Astrocyte (in vitro differentiated cells and primary cell): ENCODE measurements at regions not wholly inside any gene's neighbourhood (a gene's known extent, or its start where the extent isn't known, plus 50 kb on each side); places are given as distances from the start of the nearest gene placed in this dataset.
"Not testable (repeated sequence)": the region's sequence is repeated elsewhere in the genome, so short reads cannot be mapped to it uniquely, and the experiment has no call there.

Experiments used
- DNase-seq: peaks from one replicate; pipeline ENCODE4 v3.0.0-alpha.2; 2010; ENCODE audit warnings: low read depth
- FAIRE-seq: peaks from 2 replicates; lab custom pipeline; 2011; peaks lifted over from hg19 to GRCh38; lab: Jason Lieb, UNC
- H2AFZ ChIP-seq: 2 replicates; pipeline ENCODE4 v1.6.0; 2012; ENCODE audit warnings: low read depth, low read length, inconsistent platforms
- H3K27ac ChIP-seq: 2 replicates; pipeline ENCODE4 v1.5.1; 2011; ENCODE audit warnings: low read depth, low read length, inconsistent platforms
- H3K27me3 ChIP-seq: 2 replicates; pipeline ENCODE4 v1.6.0; 2011; ENCODE audit warnings: low read length, inconsistent platforms; ENCODE audit not compliant: insufficient read depth
- H3K36me3 ChIP-seq: 2 replicates; pipeline ENCODE4 v1.5.1; 2011; ENCODE audit warnings: low read length, inconsistent platforms; ENCODE audit not compliant: insufficient read depth
- H3K4me1 ChIP-seq: 2 replicates; pipeline ENCODE4 v1.5.1; 2011; ENCODE audit warnings: low read length, inconsistent platforms; ENCODE audit not compliant: insufficient read depth
- H3K4me2 ChIP-seq: 2 replicates; pipeline ENCODE4 v1.6.0; 2012; ENCODE audit warnings: low read length, inconsistent platforms
- H3K4me3 ChIP-seq: 2 replicates; pipeline ENCODE4 v1.5.1; 2011; ENCODE audit warnings: low read depth, mild to moderate bottlenecking, low read length, inconsistent platforms; ENCODE audit not compliant: insufficient read depth
- H3K79me2 ChIP-seq: 2 replicates; pipeline ENCODE4 v1.6.0; 2012; ENCODE audit warnings: mild to moderate bottlenecking, low read length, inconsistent platforms; ENCODE audit not compliant: insufficient read depth
- H3K9ac ChIP-seq: 2 replicates; pipeline ENCODE4 v1.6.0; 2012; ENCODE audit warnings: mild to moderate bottlenecking, low read length, inconsistent platforms
- H3K9me3 ChIP-seq: 2 replicates; pipeline ENCODE4 v1.5.1; 2012; ENCODE audit warnings: low read depth, mild to moderate bottlenecking, low read length, inconsistent platforms; ENCODE audit not compliant: insufficient read depth
- H4K20me1 ChIP-seq: 2 replicates; pipeline ENCODE4 v1.6.0; 2012; ENCODE audit warnings: low read length, inconsistent platforms; ENCODE audit not compliant: insufficient read depth
- H3K27ac Mint-ChIP-seq: one replicate; pipeline ENCODE4 v1.8.0; 2021; ENCODE audit warnings: mild to moderate bottlenecking, mixed read lengths; ENCODE audit not compliant: unreplicated experiment
- H3K27me3 Mint-ChIP-seq: one replicate; pipeline ENCODE4 v1.8.0; 2021; ENCODE audit warnings: low read depth, mixed read lengths; ENCODE audit not compliant: unreplicated experiment
- H3K36me3 Mint-ChIP-seq: one replicate; pipeline ENCODE4 v1.8.0; 2021; ENCODE audit warnings: low read depth, mixed read lengths; ENCODE audit not compliant: unreplicated experiment
- H3K4me1 Mint-ChIP-seq: one replicate; pipeline ENCODE4 v1.8.0; 2021; ENCODE audit warnings: low read depth, mixed read lengths; ENCODE audit not compliant: unreplicated experiment
- H3K4me3 Mint-ChIP-seq: one replicate; pipeline ENCODE4 v1.8.0; 2021; ENCODE audit warnings: mild to moderate bottlenecking, moderate library complexity, mixed read lengths; ENCODE audit not compliant: unreplicated experiment
- H3K9me3 Mint-ChIP-seq: one replicate; pipeline ENCODE4 v1.8.0; 2021; ENCODE audit warnings: mild to moderate bottlenecking, mixed read lengths; ENCODE audit not compliant: unreplicated experiment
- EZH2 ChIP-seq: IDR thresholded peaks from 2 replicates; pipeline ENCODE4 v1.6.1; 2012; ENCODE audit warnings: mild to moderate bottlenecking, low read length, inconsistent platforms; ENCODE audit not compliant: insufficient read depth
- TF ChIP-seq, protein P1 (sequence below): IDR thresholded peaks from 2 replicates; pipeline ENCODE4 v1.5.1; 2011; ENCODE audit warnings: low read depth, mild to moderate bottlenecking, inconsistent platforms, low read length, moderate library complexity; ENCODE audit not compliant: insufficient read depth

DNA sequence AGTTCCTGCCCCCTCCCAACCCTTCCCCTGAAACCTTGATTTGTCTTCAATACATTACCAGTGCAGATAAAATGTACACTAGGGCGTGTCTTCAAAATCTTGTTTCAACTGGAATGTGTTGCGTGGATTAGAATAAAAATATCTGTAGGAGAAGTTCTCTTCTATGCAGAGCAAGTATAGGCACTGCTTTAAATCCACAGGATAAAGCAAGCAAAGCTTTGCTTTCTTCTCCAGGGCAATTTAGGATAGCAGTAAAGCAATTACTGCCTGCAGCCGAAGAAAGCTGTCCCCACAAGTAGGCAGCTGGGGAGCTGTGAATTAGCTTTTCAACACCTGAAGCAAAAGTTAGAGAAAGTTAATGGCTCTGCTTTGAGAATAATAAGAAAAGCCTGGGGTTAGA lies 329.7 kb upstream of the KCNMB2 start:
- Histone ChIP-seq H3K4me2 (no peak overlapping the region), H4K20me1 (no peaks in the 10 kb centered on the region), H3K9ac (no peak overlapping the region), H3K9me3 (no peaks in the 10 kb centered on the region), H3K27me3 (no peaks in the 10 kb centered on the region), H3K4me3 (no peak overlapping the region), H3K4me1 (peaks cover 6% of the 10 kb centered on the region), H3K36me3 (no peaks in the 10 kb centered on the region), H3K27ac (no peak overlapping the region), H2AFZ (no peak overlapping the region), H3K79me2 (no peaks in the 10 kb centered on the region)
- no peak for TF ChIP-seq EZH2
- TF ChIP-seq, protein P1, sequence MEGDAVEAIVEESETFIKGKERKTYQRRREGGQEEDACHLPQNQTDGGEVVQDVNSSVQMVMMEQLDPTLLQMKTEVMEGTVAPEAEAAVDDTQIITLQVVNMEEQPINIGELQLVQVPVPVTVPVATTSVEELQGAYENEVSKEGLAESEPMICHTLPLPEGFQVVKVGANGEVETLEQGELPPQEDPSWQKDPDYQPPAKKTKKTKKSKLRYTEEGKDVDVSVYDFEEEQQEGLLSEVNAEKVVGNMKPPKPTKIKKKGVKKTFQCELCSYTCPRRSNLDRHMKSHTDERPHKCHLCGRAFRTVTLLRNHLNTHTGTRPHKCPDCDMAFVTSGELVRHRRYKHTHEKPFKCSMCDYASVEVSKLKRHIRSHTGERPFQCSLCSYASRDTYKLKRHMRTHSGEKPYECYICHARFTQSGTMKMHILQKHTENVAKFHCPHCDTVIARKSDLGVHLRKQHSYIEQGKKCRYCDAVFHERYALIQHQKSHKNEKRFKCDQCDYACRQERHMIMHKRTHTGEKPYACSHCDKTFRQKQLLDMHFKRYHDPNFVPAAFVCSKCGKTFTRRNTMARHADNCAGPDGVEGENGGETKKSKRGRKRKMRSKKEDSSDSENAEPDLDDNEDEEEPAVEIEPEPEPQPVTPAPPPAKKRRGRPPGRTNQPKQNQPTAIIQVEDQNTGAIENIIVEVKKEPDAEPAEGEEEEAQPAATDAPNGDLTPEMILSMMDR: no peak
- no peak for DNase-seq
- H3K4me3 Mint-ChIP-seq: no peak overlapping the region
- FAIRE-seq: no peak
- no peaks in the 10 kb centered on the region for H3K36me3 Mint-ChIP-seq
- H3K27me3 Mint-ChIP-seq: peaks cover 2% of the 10 kb centered on the region
- H3K9me3 Mint-ChIP-seq: peaks cover 1% of the 10 kb centered on the region
- H3K27ac Mint-ChIP-seq: no peak overlapping the region
- peaks cover 10% of the 10 kb centered on the region for H3K4me1 Mint-ChIP-seq

DNA sequence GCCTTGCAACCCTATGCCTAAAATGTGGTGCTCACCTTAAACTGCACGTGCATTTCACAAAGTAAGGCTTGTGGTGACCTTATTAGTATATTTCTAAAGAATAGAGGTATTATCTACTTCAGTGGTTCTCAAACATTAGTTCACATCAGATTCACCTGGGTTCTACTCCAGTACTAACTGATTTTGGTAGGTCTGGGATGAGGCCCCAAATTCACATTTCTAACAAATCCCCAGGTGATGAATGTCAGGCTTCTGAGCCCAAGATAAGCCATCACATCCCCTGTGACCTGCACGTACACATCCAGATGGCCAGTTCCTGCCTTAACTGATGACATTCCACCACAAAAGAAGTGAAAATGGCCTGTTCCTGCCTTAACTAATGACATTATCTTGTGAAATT lies 329.1 kb upstream of the KCNMB2 start:
- not testable (repeated sequence) for H3K27ac ChIP-seq, H3K9ac ChIP-seq, H3K27ac Mint-ChIP-seq, H3K36me3 Mint-ChIP-seq, H3K4me3 ChIP-seq, H3K4me3 Mint-ChIP-seq, H3K9me3 Mint-ChIP-seq, H3K27me3 ChIP-seq, H3K4me2 ChIP-seq, H2AFZ ChIP-seq, H4K20me1 ChIP-seq, H3K79me2 ChIP-seq, FAIRE-seq, H3K4me1 ChIP-seq, H3K36me3 ChIP-seq, H3K27me3 Mint-ChIP-seq, H3K9me3 ChIP-seq, DNase-seq, H3K4me1 Mint-ChIP-seq

DNA sequence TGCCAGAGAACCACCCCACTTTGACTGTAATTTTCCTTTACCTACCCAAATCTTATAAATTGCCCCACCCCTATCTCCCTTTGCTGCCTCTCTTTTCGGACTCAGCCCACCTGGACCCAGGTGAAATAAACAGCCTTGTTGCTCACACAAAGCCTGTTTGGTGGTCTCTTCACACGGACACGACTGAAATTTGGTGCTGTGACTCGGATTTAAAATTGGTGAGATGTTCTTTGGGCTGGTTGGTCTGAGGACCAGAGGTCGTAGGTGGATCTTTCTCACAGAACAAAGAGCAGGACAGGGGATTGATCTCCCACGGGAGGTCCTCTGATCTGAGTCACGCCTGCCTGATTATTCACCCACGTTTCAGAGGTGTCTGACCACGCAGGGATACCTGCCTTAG lies 328.6 kb upstream of the KCNMB2 start:
- not testable (repeated sequence) for H3K4me3 Mint-ChIP-seq, DNase-seq, H3K9ac ChIP-seq

DNA sequence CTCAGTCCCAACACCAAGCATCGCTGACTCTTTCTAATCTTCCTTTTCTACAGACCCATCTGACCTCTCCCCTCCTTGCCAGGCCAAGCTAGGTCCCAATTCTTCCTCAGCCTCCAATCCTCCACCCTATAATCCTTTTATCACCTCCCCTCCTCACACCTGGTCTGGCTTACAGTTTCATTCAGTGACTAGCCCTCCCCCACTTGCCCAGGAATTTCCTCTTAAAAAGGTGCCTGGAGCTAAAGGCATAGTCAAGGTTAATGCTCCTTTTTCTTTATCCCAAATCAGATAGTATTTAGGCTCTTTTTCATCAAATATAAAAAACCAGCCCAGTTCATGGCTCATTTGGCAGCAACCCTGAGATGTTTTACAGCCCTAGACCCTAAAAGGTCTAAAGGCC lies 327.1 kb upstream of the KCNMB2 start:
- H3K36me3 ChIP-seq, H2AFZ ChIP-seq, H3K9ac ChIP-seq, H3K79me2 ChIP-seq, H3K27me3 Mint-ChIP-seq, H3K4me3 ChIP-seq, H3K4me3 Mint-ChIP-seq, H3K9me3 ChIP-seq, H3K4me1 Mint-ChIP-seq, H3K9me3 Mint-ChIP-seq, H3K27ac Mint-ChIP-seq, H3K4me2 ChIP-seq, H3K27me3 ChIP-seq, FAIRE-seq, H3K27ac ChIP-seq, H3K36me3 Mint-ChIP-seq, DNase-seq, H3K4me1 ChIP-seq, H4K20me1 ChIP-seq: not testable (repeated sequence)

More for the DNA sequence above, 328.6 kb upstream of the KCNMB2 start:
- H3K27me3 Mint-ChIP-seq, H3K27ac Mint-ChIP-seq, H4K20me1 ChIP-seq, H3K4me3 ChIP-seq, H3K36me3 ChIP-seq, H3K9me3 Mint-ChIP-seq, H3K4me2 ChIP-seq, H3K36me3 Mint-ChIP-seq, H2AFZ ChIP-seq, H3K27ac ChIP-seq, H3K9me3 ChIP-seq, H3K79me2 ChIP-seq, H3K27me3 ChIP-seq, FAIRE-seq, H3K4me1 ChIP-seq, H3K4me1 Mint-ChIP-seq: not testable (repeated sequence)

DNA sequence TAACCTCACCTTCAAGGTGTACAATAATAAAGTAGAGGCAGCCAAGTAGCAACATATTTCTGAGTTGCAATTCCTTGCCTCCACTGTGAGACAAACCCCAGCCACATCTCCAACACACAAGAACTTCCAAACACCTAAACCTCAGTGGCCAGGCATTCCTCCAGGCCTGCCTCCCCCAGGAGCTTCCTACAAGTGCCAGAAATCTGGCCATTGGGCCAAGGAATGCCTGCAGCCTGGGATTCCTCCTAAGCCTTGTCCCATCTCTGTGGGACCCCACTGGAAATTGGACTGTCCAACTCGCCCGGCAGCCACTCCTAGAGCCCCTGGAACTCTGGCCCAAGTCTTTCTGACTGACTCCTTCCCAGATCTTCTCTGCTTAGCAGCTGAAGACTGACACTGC lies 326.6 kb upstream of the KCNMB2 start:
- not testable (repeated sequence) for H3K27me3 Mint-ChIP-seq, H3K27ac Mint-ChIP-seq, H3K79me2 ChIP-seq, FAIRE-seq, H4K20me1 ChIP-seq, H3K4me1 ChIP-seq, H3K9me3 Mint-ChIP-seq, H3K4me2 ChIP-seq, DNase-seq, H3K27ac ChIP-seq, H3K27me3 ChIP-seq, H3K36me3 Mint-ChIP-seq, H3K9me3 ChIP-seq, H3K4me1 Mint-ChIP-seq, H3K4me3 Mint-ChIP-seq, H3K36me3 ChIP-seq, H3K9ac ChIP-seq, H2AFZ ChIP-seq, H3K4me3 ChIP-seq
